ENCODE measurements at regions not wholly inside any gene's neighbourhood (a gene's known extent, or its start where the extent isn't known, plus 50 kb on each side); places are given as distances from the start of the nearest gene placed in this dataset.
"Not testable (repeated sequence)": the region's sequence is repeated elsewhere in the genome, so short reads cannot be mapped to it uniquely, and the experiment has no call there.

- DNase-seq (ENCODE audit: low spot score): no peak
Measured at GRCh38 chr16:22625967-22626366, 115.3 kb downstream of the NPIPB5 start.

- DNase-seq (ENCODE audit: low spot score): no peak
Measured at GRCh38 chr16:22627043-22627442, 116.4 kb downstream of the NPIPB5 start.

GRCh38 chr16:22628994-22629393, 118.3 kb downstream of the NPIPB5 start:
- no peak for DNase-seq (ENCODE audit: low spot score)

- no peak for DNase-seq (ENCODE audit: low spot score)
Measured at GRCh38 chr16:22630242-22630641, 119.6 kb downstream of the NPIPB5 start.

- DNase-seq (ENCODE audit: low spot score): no peak
Measured at GRCh38 chr16:22631264-22631663, 120.6 kb downstream of the NPIPB5 start.

GRCh38 chr16:22632606-22633005, 121.9 kb downstream of the NPIPB5 start:
- DNase-seq (ENCODE audit: low spot score): no peak

- no peak for DNase-seq (ENCODE audit: low spot score)
Measured at GRCh38 chr16:22633280-22633679, 122.6 kb downstream of the NPIPB5 start.

- no peak for DNase-seq (ENCODE audit: low spot score)
Measured at GRCh38 chr16:22633799-22634198, 123.1 kb downstream of the NPIPB5 start.

GRCh38 chr16:22634954-22635353, 124.3 kb downstream of the NPIPB5 start:
- no peak for DNase-seq (ENCODE audit: low spot score)

- no peak for DNase-seq (ENCODE audit: low spot score)
Measured at GRCh38 chr16:22635357-22635761, 124.7 kb downstream of the NPIPB5 start.

GRCh38 chr16:22635801-22636200, 125.1 kb downstream of the NPIPB5 start:
- no peak for DNase-seq (ENCODE audit: low spot score)

- peak; percentile 87 for DNase-seq (ENCODE audit: low spot score)
Measured at GRCh38 chr16:22638393-22639206, 127.9 kb downstream of the NPIPB5 start.

GRCh38 chr16:22641131-22641628, 130.5 kb downstream of the NPIPB5 start:
- DNase-seq (ENCODE audit: low spot score): peak; percentile 70

- DNase-seq (ENCODE audit: low spot score): no peak
Measured at GRCh38 chr16:22642416-22643088, 131.9 kb downstream of the NPIPB5 start.

- DNase-seq (ENCODE audit: low spot score): not testable (repeated sequence)
Measured at GRCh38 chr16:22643203-22643602, 132.5 kb downstream of the NPIPB5 start.

GRCh38 chr16:22643886-22644285, 133.2 kb downstream of the NPIPB5 start:
- no peak for DNase-seq (ENCODE audit: low spot score)

- no peak for DNase-seq (ENCODE audit: low spot score)
Measured at GRCh38 chr16:22645868-22646267, 135.2 kb downstream of the NPIPB5 start.

GRCh38 chr16:22646948-22647556, 136.4 kb downstream of the NPIPB5 start:
- no peak for DNase-seq (ENCODE audit: low spot score)

- no peak for DNase-seq (ENCODE audit: low spot score)
Measured at GRCh38 chr16:22648141-22648540, 137.4 kb downstream of the NPIPB5 start.

GRCh38 chr16:22648941-22649340, 138.2 kb downstream of the NPIPB5 start:
- DNase-seq (ENCODE audit: low spot score): no peak

- not testable (repeated sequence) for DNase-seq (ENCODE audit: low spot score)
Measured at GRCh38 chr16:22651111-22651817, 140.6 kb downstream of the NPIPB5 start.

GRCh38 chr16:22652463-22652845, 141.8 kb downstream of the NPIPB5 start:
- no peak for DNase-seq (ENCODE audit: low spot score)
